HL-60 (cell line): ENCODE measurements at regions not wholly inside any gene's neighbourhood (a gene's known extent, or its start where the extent isn't known, plus 50 kb on each side); places are given as distances from the start of the nearest gene placed in this dataset.

Source experiments
- CTCF ChIP-seq: IDR thresholded peaks from one replicate; pipeline ENCODE4 v1.5.1; 2011; ENCODE audit warnings: low read length, control low read depth, inconsistent platforms; ENCODE audit not compliant: insufficient read depth
- REST ChIP-seq: IDR thresholded peaks from 2 replicates; pipeline ENCODE4 v1.6.1; 2012; ENCODE audit warnings: low read depth; ENCODE audit not compliant: insufficient replicate concordance

GRCh38 chr5:162685302-162685701 is 617.7 kb downstream of the GABRG2 start:
- TF ChIP-seq CTCF (no peak), REST (no peak)
